ENCODE measurements at regions not wholly inside any gene's neighbourhood (a gene's known extent, or its start where the extent isn't known, plus 50 kb on each side); places are given as distances from the start of the nearest gene placed in this dataset.

DNA sequence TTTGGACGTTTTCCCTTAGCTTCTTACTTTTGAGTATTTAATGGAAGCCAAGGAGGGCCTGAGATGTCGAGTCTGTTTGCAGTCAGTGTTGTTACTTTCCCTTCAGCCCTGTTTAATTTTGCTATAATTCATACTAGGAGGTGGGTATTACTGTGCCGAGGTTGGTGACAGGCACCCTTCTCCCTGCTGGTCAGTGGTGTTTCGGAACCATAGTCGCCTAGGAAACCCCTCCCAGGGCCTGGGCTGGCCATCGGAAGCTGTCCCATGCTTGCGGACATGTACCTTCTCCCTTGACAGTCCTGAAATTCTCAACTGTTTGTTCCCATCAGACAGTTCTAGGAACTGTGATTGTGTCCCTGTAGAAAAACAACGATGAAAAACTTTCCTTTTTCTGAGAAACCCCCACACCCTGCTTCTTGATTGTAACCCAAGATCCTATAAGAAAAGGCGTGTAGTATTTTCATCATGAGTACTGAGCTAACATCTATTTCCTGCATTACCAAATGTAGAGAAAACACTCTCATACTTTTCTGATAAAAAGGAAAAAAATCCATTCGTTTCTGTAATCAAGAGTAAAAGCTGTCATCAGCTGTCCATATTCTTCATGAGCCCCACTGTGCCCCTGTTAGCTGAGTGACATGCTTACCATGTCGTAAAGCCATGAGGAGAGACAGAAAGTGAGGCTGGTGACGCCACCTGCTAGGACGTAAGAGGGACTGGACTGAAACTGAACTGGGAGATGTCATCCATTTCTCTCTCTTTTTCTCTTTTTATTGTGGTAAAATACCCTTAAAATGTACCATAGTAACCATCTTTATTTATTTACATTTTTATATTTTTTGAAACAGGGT, 424.7 kb upstream of the AMELY start:
- no peak overlapping the region for H3K4me2 ChIP-seq
- DNase-seq (ENCODE audit: low spot score) (no peak), ATAC-seq (no peak)
- H3K79me2 ChIP-seq (replicated peaks; ENCODE audit: insufficient read depth), result no peaks in the 10 kb centered on the region
- H2AFZ ChIP-seq, result no peak overlapping the region
- H3K4me3 ChIP-seq, result no peak overlapping the region
- no peaks in the 10 kb centered on the region for H3K27me3 ChIP-seq (ENCODE audit: insufficient read depth)
- H3K4me1 ChIP-seq (ENCODE audit: insufficient read depth), result no peaks in the 10 kb centered on the region
- Mint-ChIP-seq H3K27ac (no peak overlapping the region), H3K4me1 (peaks cover 8% of the 10 kb centered on the region), H3K9me3 (no peaks in the 10 kb centered on the region), H3K36me3 (ENCODE audit: low read depth) (peaks cover 39% of the 10 kb centered on the region; the same call in 2 of the 3 replicates), H3K4me3 (no peak overlapping the region), H3K27me3 (ENCODE audit: insufficient read depth, low read depth, poor library complexity) (peaks cover 5% of the 10 kb centered on the region)
- H3F3A ChIP-seq (replicated peaks; ENCODE audit: low read depth), result no peaks in the 10 kb centered on the region
- no peak for TF ChIP-seq ZNF331 (CRISPR knock-in tag; IDR thresholded peaks at IDR 0.05; ENCODE audit: low read depth)
- no peak for TF ChIP-seq NANOG (IDR thresholded peaks at IDR 0.05; ENCODE audit: borderline replicate concordance)
- no peak for TF ChIP-seq POLR2AphosphoS5 (IDR thresholded peaks at IDR 0.05; ENCODE audit: low read depth)
- no peak for TF ChIP-seq JUNB (IDR thresholded peaks at IDR 0.05; ENCODE audit: unreplicated experiment)
- TF ChIP-seq STAT1 (IDR thresholded peaks at IDR 0.05; ENCODE audit: unreplicated experiment), result no peak
- TF ChIP-seq, protein P1, sequence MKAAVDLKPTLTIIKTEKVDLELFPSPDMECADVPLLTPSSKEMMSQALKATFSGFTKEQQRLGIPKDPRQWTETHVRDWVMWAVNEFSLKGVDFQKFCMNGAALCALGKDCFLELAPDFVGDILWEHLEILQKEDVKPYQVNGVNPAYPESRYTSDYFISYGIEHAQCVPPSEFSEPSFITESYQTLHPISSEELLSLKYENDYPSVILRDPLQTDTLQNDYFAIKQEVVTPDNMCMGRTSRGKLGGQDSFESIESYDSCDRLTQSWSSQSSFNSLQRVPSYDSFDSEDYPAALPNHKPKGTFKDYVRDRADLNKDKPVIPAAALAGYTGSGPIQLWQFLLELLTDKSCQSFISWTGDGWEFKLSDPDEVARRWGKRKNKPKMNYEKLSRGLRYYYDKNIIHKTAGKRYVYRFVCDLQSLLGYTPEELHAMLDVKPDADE (IDR thresholded peaks at IDR 0.05), result no peak
- TF ChIP-seq CREB1 (CRISPR knock-in tag; IDR thresholded peaks at IDR 0.05; ENCODE audit: low read depth), result no peak
- no peak for TF ChIP-seq EZH2phosphoT487 (IDR thresholded peaks at IDR 0.05; ENCODE audit: unreplicated experiment)
- TF ChIP-seq EZH2 (IDR thresholded peaks at IDR 0.05; ENCODE audit: low read depth, unreplicated experiment), result no peak
- TF ChIP-seq, protein P2, sequence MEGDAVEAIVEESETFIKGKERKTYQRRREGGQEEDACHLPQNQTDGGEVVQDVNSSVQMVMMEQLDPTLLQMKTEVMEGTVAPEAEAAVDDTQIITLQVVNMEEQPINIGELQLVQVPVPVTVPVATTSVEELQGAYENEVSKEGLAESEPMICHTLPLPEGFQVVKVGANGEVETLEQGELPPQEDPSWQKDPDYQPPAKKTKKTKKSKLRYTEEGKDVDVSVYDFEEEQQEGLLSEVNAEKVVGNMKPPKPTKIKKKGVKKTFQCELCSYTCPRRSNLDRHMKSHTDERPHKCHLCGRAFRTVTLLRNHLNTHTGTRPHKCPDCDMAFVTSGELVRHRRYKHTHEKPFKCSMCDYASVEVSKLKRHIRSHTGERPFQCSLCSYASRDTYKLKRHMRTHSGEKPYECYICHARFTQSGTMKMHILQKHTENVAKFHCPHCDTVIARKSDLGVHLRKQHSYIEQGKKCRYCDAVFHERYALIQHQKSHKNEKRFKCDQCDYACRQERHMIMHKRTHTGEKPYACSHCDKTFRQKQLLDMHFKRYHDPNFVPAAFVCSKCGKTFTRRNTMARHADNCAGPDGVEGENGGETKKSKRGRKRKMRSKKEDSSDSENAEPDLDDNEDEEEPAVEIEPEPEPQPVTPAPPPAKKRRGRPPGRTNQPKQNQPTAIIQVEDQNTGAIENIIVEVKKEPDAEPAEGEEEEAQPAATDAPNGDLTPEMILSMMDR (conservative IDR thresholded peaks at IDR 0.05; ENCODE audit: low read depth in 2 of 2), result no peak
- TF ChIP-seq, protein P3, sequence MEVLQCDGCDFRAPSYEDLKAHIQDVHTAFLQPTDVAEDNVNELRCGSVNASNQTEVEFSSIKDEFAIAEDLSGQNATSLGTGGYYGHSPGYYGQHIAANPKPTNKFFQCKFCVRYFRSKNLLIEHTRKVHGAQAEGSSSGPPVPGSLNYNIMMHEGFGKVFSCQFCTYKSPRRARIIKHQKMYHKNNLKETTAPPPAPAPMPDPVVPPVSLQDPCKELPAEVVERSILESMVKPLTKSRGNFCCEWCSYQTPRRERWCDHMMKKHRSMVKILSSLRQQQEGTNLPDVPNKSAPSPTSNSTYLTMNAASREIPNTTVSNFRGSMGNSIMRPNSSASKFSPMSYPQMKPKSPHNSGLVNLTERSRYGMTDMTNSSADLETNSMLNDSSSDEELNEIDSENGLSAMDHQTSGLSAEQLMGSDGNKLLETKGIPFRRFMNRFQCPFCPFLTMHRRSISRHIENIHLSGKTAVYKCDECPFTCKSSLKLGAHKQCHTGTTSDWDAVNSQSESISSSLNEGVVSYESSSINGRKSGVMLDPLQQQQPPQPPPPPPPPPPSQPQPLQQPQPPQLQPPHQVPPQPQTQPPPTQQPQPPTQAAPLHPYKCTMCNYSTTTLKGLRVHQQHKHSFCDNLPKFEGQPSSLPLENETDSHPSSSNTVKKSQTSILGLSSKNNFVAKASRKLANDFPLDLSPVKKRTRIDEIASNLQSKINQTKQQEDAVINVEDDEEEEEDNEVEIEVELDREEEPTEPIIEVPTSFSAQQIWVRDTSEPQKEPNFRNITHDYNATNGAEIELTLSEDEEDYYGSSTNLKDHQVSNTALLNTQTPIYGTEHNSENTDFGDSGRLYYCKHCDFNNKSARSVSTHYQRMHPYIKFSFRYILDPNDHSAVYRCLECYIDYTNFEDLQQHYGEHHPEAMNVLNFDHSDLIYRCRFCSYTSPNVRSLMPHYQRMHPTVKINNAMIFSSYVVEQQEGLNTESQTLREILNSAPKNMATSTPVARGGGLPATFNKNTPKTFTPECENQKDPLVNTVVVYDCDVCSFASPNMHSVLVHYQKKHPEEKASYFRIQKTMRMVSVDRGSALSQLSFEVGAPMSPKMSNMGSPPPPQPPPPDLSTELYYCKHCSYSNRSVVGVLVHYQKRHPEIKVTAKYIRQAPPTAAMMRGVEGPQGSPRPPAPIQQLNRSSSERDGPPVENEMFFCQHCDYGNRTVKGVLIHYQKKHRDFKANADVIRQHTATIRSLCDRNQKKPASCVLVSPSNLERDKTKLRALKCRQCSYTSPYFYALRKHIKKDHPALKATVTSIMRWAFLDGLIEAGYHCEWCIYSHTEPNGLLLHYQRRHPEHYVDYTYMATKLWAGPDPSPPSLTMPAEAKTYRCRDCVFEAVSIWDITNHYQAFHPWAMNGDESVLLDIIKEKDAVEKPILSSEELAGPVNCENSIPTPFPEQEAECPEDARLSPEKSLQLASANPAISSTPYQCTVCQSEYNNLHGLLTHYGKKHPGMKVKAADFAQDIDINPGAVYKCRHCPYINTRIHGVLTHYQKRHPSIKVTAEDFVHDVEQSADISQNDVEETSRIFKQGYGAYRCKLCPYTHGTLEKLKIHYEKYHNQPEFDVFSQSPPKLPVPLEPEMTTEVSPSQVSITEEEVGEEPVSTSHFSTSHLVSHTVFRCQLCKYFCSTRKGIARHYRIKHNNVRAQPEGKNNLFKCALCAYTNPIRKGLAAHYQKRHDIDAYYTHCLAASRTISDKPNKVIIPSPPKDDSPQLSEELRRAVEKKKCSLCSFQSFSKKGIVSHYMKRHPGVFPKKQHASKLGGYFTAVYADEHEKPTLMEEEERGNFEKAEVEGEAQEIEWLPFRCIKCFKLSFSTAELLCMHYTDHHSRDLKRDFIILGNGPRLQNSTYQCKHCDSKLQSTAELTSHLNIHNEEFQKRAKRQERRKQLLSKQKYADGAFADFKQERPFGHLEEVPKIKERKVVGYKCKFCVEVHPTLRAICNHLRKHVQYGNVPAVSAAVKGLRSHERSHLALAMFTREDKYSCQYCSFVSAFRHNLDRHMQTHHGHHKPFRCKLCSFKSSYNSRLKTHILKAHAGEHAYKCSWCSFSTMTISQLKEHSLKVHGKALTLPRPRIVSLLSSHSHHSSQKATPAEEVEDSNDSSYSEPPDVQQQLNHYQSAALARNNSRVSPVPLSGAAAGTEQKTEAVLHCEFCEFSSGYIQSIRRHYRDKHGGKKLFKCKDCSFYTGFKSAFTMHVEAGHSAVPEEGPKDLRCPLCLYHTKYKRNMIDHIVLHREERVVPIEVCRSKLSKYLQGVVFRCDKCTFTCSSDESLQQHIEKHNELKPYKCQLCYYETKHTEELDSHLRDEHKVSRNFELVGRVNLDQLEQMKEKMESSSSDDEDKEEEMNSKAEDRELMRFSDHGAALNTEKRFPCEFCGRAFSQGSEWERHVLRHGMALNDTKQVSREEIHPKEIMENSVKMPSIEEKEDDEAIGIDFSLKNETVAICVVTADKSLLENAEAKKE (CRISPR knock-in tag; IDR thresholded peaks at IDR 0.05), result no peak
- TF ChIP-seq ZNF114 (CRISPR knock-in tag; IDR thresholded peaks at IDR 0.05), result no peak
- TF ChIP-seq, protein P4, sequence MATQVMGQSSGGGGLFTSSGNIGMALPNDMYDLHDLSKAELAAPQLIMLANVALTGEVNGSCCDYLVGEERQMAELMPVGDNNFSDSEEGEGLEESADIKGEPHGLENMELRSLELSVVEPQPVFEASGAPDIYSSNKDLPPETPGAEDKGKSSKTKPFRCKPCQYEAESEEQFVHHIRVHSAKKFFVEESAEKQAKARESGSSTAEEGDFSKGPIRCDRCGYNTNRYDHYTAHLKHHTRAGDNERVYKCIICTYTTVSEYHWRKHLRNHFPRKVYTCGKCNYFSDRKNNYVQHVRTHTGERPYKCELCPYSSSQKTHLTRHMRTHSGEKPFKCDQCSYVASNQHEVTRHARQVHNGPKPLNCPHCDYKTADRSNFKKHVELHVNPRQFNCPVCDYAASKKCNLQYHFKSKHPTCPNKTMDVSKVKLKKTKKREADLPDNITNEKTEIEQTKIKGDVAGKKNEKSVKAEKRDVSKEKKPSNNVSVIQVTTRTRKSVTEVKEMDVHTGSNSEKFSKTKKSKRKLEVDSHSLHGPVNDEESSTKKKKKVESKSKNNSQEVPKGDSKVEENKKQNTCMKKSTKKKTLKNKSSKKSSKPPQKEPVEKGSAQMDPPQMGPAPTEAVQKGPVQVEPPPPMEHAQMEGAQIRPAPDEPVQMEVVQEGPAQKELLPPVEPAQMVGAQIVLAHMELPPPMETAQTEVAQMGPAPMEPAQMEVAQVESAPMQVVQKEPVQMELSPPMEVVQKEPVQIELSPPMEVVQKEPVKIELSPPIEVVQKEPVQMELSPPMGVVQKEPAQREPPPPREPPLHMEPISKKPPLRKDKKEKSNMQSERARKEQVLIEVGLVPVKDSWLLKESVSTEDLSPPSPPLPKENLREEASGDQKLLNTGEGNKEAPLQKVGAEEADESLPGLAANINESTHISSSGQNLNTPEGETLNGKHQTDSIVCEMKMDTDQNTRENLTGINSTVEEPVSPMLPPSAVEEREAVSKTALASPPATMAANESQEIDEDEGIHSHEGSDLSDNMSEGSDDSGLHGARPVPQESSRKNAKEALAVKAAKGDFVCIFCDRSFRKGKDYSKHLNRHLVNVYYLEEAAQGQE (IDR thresholded peaks at IDR 0.05; ENCODE audit: unreplicated experiment), result no peak
- no peaks in the 10 kb centered on the region for H3K9me2 ChIP-seq (ENCODE audit: insufficient read depth)
- peaks cover 7% of the 10 kb centered on the region; the same call in 1 of the 2 replicates for H3K36me3 ChIP-seq (ENCODE audit: insufficient read depth)
- no peaks in the 10 kb centered on the region for H4K20me1 ChIP-seq (replicated peaks; ENCODE audit: insufficient read depth)
- H3K27ac ChIP-seq (ENCODE audit: low read depth), result no peak overlapping the region

Measured in GM23338 (cell line).